GM21528 (cell line): ENCODE measurements at regions not wholly inside any gene's neighbourhood (a gene's known extent, or its start where the extent isn't known, plus 50 kb on each side); places are given as distances from the start of the nearest gene placed in this dataset.

Source experiments
- ATAC-seq: cut with Tn5 transposase; IDR thresholded peaks from one replicate; pipeline ENCODE4 v1.9.1; 2021; ENCODE audit warnings: mild to moderate bottlenecking, moderate library complexity; ENCODE audit not compliant: unreplicated experiment, low FRiP score

DNA sequence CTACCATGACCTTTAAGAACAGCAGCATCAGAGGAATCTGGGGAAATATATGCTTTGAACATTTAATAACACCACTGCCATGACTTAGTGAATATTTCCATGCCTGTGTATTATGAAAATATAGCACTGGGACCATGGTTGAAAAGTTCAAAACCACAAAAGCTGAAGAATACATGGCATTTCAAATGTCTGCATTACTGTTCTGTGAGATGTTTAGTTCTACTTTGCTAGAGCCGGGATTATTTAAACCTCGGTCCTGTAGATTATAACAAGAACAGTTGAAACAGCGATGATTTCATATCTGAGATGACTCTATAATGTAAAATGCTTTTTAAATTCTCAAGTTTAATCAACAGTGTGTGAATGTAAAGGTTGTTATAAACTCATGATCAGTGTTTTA lies 126.7 kb upstream of the AGA start:
- no peak for ATAC-seq

DNA sequence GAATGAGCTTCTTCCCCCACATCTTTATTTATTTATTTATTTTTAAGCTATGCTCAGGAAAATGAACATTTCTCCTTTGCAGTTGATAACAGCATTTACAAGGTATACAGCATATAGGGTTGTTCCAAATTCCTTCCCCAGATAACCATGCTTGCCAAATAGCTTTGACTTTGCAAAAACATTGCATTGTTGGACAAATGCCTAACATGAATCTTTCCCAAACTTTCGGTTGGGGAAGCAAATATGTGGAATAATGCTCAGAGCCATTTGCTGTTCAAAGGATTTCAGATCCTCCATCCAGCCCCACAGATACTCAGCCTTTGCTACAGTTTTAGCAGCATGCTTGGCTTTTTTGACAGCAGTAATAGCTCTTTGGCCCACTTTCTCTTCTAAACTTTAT lies 127.2 kb upstream of the AGA start:
- ATAC-seq: no peak

GRCh38 chr4:177573507-177573906 lies 131.3 kb upstream of the AGA start:
- no peak for ATAC-seq

- no peak for ATAC-seq
These were observed 132.2 kb upstream of the AGA start for GRCh38 chr4:177574446-177574845.

DNA sequence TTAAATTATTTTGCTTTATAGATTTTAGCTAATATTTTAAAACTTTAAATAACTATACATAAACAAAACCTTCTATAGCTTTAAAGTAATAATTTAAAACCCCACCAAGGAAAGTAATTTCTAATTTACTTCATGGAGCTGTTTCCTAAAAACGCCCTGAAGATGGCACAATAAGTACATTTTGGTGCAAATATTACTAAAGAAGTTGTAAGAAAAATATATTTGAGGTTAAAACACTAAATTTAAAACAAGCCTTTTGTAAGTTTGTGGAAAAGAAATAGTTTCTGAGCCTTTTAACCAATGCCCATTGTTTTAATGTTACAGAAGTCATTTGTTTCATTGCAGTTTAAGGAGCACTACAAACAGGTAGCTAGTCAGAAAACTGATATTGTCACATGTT lies 137.4 kb upstream of the AGA start:
- ATAC-seq: no peak

- no peak for ATAC-seq
These were observed 140.8 kb upstream of the AGA start for GRCh38 chr4:177582992-177583391.

DNA sequence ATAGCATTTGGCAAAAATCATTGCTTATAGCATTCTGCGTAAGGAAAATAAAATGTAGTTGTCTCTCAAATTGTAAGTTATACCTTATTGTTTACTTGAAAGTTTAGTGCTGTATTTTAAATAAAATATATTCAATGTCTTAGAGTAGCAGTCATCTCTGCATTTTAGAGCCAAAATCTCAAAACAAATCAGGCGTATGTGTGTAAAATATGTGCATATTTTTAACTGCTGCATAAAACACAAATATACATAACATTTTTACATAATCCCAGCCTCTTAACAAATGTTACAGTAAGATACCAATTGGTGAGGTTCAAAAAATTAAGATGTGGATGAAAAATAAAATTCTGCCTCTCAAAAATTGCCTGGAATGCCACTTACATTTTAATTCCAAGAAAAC lies 145.8 kb upstream of the AGA start:
- ATAC-seq: no peak

DNA sequence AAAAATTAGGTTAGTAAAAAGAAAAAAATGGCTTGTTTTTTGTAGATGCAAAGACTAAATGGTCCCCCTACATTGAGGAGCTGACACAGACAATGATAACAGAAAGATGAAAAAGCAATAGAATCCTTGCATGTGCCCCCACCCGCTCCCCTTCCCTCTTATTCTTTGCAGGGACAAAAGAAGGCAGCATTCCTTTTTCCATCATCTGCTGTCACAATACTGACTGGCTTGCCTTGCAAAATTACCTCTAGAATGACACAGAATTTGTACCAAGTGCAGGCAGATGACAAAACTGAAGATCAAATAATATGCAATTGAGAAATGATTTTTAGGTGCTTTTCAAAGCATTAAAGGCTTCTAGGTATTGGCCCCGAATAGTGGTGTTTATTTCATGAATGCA lies 153.1 kb upstream of the AGA start:
- ATAC-seq: no peak

DNA sequence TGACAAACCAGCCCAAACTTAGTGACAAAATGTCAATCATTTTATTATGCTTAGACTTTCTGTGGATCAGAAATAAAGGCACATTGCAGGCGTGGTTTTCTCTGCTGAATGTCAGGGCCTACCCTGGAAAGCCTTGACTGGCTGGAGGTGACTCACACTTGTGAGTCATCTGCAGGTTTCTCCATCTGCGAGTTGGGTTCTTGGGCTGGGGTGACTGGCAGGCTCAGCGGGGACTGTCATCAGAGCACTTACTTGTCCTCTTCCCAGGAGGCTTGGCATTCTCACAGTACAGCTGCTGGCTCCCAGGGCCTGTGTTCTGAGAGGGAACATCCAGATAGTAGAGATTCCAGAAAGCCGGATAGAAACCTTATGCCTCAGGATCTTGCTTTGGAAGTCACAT lies 153.8 kb upstream of the AGA start:
- no peak for ATAC-seq

DNA sequence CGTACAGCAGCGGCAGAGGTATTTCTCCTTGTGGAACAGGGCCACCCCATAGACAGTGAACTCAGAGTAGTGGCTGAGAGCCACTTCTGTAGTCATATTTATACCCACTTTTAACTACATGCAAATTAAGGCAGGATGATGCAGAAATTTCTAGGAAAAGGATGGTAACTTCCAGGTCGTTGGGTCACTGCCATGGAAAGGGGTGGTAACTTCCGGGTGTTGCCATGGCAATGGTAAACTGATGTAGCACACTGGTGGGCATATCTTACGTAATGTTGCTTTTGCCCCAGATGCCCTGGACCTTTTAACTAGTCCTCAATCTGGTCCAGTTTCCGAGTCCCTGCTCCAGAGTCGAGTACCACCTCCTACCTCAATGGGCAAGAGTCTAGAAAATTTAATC lies 154.8 kb upstream of the AGA start:
- ATAC-seq: no peak

GRCh38 chr4:177605252-177605651 lies 163.0 kb upstream of the AGA start:
- ATAC-seq: no peak

DNA sequence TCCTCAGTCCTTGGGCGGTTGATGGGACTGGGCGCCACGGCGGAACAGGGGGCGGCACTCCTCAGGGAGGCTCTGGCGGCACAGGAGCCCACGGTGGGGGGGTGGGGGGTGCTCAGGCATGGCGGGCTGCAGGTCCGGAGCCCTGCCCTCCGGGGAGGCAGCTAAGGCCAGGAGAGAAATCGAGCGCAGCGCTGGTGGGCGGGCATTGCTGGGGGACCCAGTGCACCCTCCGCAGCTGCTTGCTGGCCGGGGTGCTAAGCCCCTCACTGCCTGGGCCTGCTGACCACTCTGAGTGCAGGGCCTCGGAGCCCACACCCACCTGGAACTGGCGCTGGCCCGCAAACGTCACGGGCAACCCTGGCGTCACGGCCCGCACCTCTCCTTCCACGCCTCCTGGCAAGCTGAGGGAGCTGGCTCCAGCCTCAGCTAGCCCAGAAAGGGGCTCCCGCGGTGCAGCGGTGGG lies 164.9 kb upstream of the AGA start:
- no peak for ATAC-seq

DNA sequence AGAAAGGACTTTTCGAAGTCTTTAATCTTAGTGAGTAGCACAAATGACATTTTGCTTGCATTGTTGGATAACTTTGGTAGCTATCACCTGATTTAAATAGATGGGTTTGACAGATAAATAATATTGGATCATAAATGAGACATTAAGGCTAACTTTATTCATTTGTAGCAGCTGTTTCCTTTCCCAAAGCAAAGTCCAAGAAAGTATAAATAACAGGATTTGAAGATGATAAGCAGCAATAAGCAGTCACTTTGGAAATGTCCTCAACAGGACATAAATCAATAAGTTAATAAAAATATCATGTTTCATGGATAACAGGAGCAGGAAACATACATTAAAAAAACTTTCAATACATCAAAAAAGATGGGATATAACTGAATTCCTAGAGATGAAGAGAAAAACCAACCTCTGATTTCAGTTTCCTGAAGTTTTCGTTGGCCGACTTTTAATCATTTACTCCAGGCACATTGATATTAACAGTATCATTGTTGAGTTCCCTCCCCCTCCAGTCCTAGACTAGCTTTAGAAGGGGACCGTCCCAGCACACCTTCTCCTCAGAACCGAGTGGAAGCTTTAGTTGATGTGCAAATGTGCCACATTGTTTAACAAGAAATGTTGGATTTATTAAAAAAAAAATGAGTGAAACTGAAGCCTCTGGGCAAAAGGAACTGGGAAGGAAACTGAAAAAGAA lies 169.9 kb upstream of the AGA start:
- no peak for ATAC-seq

DNA sequence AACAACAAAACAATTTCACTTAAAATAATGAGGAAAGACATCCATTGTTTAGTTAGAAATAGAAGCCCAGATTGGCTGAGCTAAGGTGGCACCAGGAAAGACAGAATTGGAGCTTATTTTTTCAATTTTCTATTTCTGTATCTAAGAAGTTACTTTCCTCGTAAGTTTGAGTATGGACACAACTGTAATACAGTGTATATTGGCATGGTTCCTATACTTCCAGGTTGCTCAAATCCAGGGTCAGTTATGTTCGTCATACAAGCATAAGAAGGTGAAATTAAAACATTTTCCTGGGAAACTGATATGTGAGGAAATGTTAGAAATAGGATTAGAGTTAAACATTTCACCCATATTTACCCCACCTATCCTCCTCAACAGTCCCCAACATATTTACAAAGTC lies 170.4 kb upstream of the AGA start:
- ATAC-seq: no peak

GRCh38 chr4:177632481-177632880 lies 190.2 kb upstream of the AGA start:
- no peak for ATAC-seq

- ATAC-seq: no peak
These were observed 196.6 kb upstream of the AGA start for GRCh38 chr4:177638871-177639270.

DNA sequence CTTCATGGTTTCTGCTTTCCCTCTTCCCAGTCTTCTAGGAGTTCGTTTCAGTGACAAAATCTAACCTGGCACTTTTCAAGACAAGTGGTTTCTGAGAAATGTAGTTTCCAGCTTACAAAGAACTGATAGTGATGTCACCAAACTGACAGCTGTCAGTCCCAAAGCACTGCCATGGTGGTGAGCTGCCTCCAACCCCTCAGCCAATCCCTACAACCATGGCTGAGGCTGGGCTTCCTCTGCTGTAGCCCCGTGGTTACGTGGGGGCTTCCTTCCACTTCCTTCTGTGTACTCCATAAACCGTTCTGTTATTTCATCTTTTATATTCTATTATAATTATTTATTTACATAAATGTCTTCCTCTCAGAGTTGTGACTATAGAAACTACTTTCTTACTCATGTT lies 198.6 kb upstream of the AGA start:
- ATAC-seq: no peak

- ATAC-seq: no peak
These were observed 218.0 kb upstream of the AGA start for GRCh38 chr4:177660223-177660622.

DNA sequence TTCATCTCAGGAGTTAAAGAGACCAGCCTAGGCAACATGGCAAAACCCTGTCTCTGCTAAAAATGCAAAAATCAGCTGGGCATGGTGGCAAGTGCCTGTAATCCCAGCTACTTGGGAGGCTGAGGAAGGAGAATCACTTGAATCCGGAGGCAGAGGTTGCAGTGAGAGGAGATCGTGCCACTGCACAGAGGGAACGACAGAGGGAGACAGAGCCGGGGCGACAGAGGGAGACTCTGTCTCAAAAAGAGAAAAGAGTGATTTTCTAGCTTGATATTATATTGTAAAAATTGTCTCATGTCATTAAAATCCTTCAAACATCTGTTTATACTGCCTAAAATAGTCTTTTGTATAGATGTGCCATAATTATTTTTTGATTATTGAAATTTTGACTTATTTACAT lies 225.4 kb upstream of the AGA start:
- no peak for ATAC-seq

- ATAC-seq: no peak
These were observed 229.2 kb upstream of the AGA start for GRCh38 chr4:177671387-177671786.

DNA sequence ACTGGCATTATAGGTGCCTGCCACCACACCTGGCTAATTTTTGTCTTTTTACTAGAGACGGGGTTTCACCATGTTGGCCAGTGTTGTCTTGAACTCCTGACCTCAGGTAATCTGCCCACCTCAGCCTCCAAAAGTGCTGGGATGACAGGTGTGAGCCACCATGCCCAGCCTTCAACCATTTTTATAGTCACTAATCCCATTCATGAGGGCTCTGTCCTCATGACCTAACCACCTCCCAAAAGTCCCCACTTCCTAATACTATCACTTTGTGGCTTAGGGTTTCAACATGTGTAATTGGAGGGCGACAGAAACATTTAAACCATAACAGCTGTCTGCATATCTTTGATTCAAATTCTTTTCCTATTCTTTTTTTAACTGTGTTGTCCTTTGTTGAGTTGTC lies 229.6 kb upstream of the AGA start:
- ATAC-seq: no peak

DNA sequence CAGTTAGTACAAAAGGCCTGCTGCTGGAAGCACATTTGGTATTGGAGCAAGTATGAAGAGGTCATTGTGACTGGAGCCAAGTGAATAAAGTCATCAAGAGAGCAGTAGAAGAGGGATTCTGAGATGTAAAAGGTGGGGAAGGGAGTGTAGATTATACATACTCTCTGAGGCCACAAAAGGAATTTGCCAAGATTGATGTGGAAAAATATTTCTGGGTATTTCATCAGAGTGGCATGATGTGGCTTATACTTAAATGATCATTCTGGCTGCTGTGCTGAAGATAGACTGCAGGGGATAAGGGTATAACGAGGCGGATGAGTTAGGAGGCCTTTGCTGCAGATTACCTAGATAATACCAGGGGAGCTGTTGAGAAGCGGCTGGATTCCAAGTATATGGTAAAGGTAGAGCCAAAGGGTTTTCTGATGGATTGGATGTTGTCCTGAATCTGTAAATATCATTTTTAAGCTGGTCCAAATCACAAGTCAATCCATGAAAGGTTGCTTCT lies 231.8 kb upstream of the AGA start:
- ATAC-seq: no peak

- no peak for ATAC-seq
These were observed 238.1 kb upstream of the AGA start for GRCh38 chr4:177680308-177680707.
